Neuron (in vitro differentiated cells): ENCODE measurements at regions not wholly inside any gene's neighbourhood (a gene's known extent, or its start where the extent isn't known, plus 50 kb on each side); places are given as distances from the start of the nearest gene placed in this dataset.

Source experiments
- H2AFZ ChIP-seq: one replicate; pipeline ENCODE4 v1.6.1; 2013; ENCODE audit warnings: low read depth, mild to moderate bottlenecking, inconsistent platforms, low read length, moderate library complexity
- H3K27me3 ChIP-seq: one replicate; pipeline ENCODE4 v1.6.1; 2013; ENCODE audit warnings: low read length; ENCODE audit not compliant: insufficient read depth
- H3K36me3 ChIP-seq: one replicate; pipeline ENCODE4 v1.6.1; 2013; ENCODE audit warnings: low read length; ENCODE audit not compliant: insufficient read depth
- H3K4me1 ChIP-seq: one replicate; pipeline ENCODE4 v1.6.1; 2013; ENCODE audit warnings: low read length; ENCODE audit not compliant: insufficient read depth
- H3K4me3 ChIP-seq: 2 replicates; pipeline ENCODE4 v1.5.1; 2013; ENCODE audit warnings: mild to moderate bottlenecking, low read length, moderate library complexity
- H3K9me3 ChIP-seq: one replicate; pipeline ENCODE4 v1.6.1; 2013; ENCODE audit warnings: low read length

DNA sequence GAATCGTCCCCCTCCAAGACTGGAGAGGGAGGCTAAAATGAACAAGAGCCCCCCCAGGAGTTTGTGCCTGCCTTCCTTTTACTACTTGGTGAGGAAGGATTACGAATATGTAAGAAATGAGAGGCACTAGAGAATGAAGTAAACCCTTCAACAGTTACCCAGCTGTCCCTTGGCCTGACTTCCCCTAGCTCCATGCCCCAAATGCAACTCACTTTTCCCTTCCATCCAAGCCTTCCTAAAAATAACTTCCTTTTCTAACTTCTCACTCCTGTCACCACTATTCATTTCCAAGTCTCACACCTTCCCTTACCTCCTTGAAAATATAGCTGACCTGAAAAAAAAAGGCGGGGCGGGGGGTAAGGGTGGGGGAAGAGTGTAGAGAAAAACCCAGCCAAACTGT, 96.6 kb upstream of the HNRNPU start:
- no peak overlapping the region for H3K4me3 ChIP-seq
- no peaks in the 10 kb centered on the region for H3K27me3 ChIP-seq
- H3K9me3 ChIP-seq = no peaks in the 10 kb centered on the region
- no peaks in the 10 kb centered on the region for H3K4me1 ChIP-seq
- H2AFZ ChIP-seq = no peak overlapping the region
- no peaks in the 10 kb centered on the region for H3K36me3 ChIP-seq

DNA sequence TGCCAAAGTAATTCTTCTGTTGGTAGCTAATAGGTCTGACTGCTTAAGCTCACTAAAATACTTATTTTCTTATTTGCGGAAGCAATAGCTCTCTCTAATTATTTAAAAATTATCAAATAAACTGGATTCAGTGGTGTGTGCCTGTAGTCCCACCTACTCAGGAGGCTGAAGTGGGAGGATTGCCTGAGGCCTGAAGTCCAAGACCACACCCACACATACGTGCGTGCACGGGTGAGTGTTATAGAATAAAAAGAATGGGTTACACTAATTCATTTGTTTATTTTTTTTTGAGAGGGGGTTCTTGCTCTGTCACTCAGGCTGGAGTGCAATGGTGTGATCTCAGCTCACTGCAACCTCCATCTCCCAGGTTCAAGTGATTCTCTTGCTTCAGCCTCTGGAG, 94.2 kb upstream of the HNRNPU start:
- Histone ChIP-seq H3K4me1 (no peaks in the 10 kb centered on the region), H3K27me3 (no peaks in the 10 kb centered on the region), H2AFZ (no peak overlapping the region), H3K9me3 (no peaks in the 10 kb centered on the region), H3K36me3 (no peaks in the 10 kb centered on the region), H3K4me3 (no peak overlapping the region)

DNA sequence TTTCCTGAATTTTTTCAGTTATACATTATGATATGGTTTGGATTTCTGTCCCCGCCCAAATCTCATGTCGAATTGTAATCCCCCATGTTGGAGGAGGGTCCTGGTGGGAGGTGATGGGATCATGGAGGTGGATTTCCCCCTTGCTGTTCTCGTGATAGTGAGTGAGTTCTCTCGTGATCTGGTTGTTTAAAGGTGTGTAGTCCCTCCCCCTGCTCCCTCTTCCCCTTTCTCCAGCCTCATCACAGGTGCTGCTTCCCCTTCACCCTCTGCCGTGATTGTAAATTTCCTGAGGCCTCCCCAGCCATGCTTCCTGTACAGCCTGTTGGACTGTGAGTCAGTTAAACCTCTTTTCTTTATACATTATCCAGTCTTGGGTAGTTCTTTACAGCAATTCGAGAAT, 93.2 kb upstream of the HNRNPU start:
- Histone ChIP-seq H3K4me3 (no peak overlapping the region), H3K9me3 (no peaks in the 10 kb centered on the region), H2AFZ (no peak overlapping the region), H3K36me3 (no peaks in the 10 kb centered on the region), H3K27me3 (no peaks in the 10 kb centered on the region), H3K4me1 (no peaks in the 10 kb centered on the region)

DNA sequence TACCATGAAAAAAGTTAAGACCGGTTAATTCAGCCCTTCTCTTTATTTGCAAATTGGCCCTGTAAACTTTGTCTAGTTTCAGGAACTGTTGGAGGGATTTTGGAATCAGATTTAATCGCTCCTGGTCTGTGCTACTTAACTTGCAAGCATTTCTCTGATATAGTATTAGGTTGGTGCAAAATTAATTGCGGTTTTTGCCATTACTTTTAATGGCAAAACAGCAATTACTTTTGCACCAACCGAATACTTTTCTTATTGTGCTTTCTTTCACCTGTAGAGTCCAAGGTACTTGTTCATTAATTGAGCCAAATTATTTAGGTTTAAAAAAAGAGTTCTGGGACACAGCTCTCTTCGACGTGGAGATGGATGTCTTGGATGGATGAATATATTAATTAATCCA, 92.8 kb upstream of the HNRNPU start:
- Histone ChIP-seq H3K4me1 (no peaks in the 10 kb centered on the region), H2AFZ (no peak overlapping the region), H3K4me3 (no peak overlapping the region), H3K36me3 (no peaks in the 10 kb centered on the region), H3K9me3 (no peaks in the 10 kb centered on the region), H3K27me3 (no peaks in the 10 kb centered on the region)

DNA sequence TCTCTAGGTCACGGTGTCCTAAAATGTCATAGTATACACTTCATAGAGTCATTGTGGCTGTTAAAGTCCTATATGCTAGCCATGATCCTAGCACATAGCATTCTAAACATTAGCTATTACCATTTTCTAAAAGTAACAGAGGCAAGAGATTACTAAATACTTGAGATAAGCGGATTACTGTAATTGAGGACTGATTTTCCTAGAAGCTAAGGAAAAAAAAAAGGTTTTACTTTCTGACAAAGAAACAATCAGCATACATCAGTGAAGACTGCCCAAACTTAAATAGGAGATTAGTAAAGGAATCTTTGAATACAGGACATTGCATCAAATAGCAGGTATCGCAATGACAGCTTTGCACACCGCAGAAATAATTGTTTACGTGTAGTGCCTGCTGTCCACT, 91.3 kb upstream of the HNRNPU start:
- Histone ChIP-seq H2AFZ (no peak overlapping the region), H3K4me3 (no peak overlapping the region), H3K27me3 (no peaks in the 10 kb centered on the region), H3K4me1 (no peaks in the 10 kb centered on the region), H3K9me3 (no peaks in the 10 kb centered on the region), H3K36me3 (no peaks in the 10 kb centered on the region)

DNA sequence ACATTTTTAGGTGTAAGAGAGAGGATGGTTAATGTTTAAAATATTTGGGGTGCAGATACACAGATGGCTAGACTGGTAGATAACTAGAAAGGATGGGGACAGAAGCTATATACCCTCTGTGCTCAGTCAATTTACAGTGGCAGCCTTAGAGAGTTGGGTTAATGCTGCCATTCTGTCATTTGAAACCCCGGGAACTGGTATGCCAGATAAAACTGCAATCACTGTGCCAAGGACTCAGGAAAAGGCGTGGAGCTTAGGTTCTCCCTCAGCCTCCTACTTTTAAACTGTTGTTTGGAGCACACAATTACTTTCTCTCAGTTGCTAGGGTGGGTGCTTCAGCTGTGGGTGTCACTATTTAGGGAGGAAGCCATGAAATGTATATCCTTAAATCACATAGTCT, 90.0 kb upstream of the HNRNPU start:
- no peak overlapping the region for H3K4me3 ChIP-seq
- H3K27me3 ChIP-seq = no peaks in the 10 kb centered on the region
- no peak overlapping the region for H2AFZ ChIP-seq
- H3K4me1 ChIP-seq = no peaks in the 10 kb centered on the region
- H3K36me3 ChIP-seq = no peaks in the 10 kb centered on the region
- no peaks in the 10 kb centered on the region for H3K9me3 ChIP-seq

DNA sequence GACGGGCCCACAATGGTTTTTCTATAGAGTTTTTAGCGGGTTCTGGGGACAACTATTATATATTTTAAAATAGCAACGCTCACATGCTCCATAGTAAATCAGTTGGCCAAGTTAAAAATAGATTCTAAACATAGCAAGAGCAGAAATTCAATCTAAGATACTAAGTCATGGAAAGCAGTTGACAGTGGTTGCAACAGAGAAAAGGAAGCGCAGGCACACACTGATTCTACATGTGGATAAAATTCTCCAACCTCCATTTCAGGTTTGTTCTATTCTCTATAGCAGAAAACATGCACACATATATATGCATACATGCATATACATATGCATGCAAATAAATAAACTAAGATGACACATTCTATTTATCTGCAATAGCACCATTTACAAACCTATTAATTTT, 89.6 kb upstream of the HNRNPU start:
- H2AFZ ChIP-seq = no peak overlapping the region
- no peaks in the 10 kb centered on the region for H3K4me1 ChIP-seq
- no peaks in the 10 kb centered on the region for H3K9me3 ChIP-seq

DNA sequence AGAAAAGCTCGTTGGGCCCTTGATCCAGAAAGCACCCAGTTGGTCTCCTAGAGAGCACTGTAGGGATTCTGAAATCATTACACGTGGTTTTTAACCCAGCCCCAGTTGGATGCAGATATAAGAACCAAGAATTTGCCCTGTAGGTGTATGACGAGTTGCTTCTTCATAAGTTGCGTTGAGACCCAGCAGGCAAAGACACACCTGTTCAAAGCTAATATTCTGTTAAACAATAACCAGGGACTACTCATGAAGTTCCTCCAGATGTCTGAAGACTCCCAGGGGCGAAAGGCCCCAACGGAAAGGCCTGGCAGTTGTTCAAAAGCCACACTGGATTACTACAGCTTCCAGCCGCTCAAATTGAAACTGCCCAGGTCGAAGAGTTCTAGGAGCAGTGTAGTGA, 88.6 kb upstream of the HNRNPU start:
- Histone ChIP-seq H3K4me1 (no peaks in the 10 kb centered on the region), H3K9me3 (no peaks in the 10 kb centered on the region), H3K4me3 (no peak overlapping the region), H3K27me3 (no peaks in the 10 kb centered on the region), H2AFZ (no peak overlapping the region), H3K36me3 (no peaks in the 10 kb centered on the region)

More for the DNA sequence above, 89.6 kb upstream of the HNRNPU start:
- Histone ChIP-seq H3K36me3 (no peaks in the 10 kb centered on the region), H3K4me3 (no peak overlapping the region), H3K27me3 (no peaks in the 10 kb centered on the region)

DNA sequence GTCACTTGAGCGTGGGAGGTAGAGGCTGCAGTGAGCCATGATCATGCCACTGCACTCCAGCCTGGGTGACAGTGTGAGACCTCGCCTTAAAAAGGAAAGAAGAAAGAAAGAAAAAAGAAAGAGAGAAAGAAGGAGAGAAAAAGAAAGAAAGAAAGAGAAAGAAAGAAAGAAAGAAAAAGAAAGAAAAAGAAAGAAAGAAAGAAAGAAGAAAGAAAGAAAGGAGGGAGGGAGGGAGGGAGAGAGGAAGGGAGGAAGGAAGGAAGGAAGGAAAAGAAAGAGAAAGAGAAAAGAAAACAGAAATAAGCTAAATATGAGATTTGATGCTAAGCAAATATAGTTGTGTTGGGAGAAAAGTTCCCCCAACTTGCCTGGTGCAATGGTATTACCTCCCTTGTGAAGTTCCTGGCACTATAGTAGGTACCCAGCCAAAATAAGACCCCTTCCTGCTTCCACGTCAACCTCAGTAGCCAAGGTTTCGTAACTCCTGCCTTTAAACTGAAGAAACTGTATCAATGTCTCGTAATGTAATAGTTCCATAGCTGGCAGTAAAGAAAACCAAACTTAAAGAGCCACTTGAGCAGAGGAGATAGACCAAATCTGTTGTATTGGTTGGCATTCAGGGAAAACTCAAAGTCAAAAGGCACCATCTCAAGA, 88.1 kb upstream of the HNRNPU start:
- H3K27me3 ChIP-seq = no peaks in the 10 kb centered on the region
- no peaks in the 10 kb centered on the region for H3K9me3 ChIP-seq

DNA sequence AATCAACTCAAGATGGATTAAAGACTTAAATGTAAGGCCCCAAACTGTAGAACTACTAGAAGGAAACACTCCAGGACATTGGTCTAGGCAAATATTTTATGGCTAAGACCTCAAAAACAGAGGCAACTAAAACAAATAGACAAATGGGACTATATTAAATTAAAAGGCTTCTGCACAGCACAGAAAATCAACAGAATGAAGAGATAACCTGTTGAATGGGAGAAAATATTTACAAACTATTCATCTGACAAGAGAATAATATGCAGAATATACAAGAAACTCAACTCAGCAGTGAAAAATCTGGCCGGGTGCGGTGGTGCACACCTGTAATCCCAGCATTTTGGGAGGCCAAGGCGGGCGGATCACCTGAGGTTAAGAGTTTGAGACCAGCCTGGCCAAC, 84.1 kb upstream of the HNRNPU start:
- Histone ChIP-seq H3K4me1 (no peaks in the 10 kb centered on the region), H3K27me3 (no peaks in the 10 kb centered on the region), H2AFZ (no peak overlapping the region), H3K4me3 (no peak overlapping the region), H3K36me3 (no peaks in the 10 kb centered on the region), H3K9me3 (no peaks in the 10 kb centered on the region)

More for the DNA sequence above, 88.1 kb upstream of the HNRNPU start:
- Histone ChIP-seq H3K4me1 (no peaks in the 10 kb centered on the region), H3K36me3 (no peaks in the 10 kb centered on the region), H3K4me3 (no peak overlapping the region), H2AFZ (no peak overlapping the region)

DNA sequence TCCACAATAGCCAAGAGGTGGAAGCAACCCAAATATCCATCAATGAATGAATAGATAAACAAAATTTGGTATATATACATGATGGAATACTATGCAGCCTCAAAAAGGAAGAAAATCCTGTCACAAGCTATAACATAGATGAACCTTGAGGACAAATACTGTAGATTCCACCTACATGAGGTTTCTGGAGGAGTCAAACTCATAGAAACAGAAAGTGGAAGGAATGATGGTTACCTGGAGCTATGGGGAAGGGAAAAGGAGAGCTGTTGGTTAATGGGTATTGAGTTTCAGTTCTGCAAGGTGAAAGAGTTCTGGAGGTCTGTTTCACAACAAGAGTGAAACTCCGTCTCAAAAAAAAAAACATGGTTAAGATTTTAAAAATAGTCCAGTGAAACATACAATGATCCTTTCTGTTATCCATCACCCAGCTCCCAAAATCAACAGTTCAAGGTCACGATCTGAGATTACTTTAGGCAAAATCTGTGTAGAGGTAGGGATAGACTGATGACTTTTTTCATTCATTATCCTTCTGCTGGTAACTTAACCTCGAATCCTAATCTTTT, 80.8 kb upstream of the HNRNPU start:
- no peaks in the 10 kb centered on the region for H3K9me3 ChIP-seq
- H3K4me1 ChIP-seq = no peaks in the 10 kb centered on the region
- no peaks in the 10 kb centered on the region for H3K36me3 ChIP-seq
- no peaks in the 10 kb centered on the region for H3K27me3 ChIP-seq
- H2AFZ ChIP-seq = no peak overlapping the region
- H3K4me3 ChIP-seq = no peak overlapping the region

DNA sequence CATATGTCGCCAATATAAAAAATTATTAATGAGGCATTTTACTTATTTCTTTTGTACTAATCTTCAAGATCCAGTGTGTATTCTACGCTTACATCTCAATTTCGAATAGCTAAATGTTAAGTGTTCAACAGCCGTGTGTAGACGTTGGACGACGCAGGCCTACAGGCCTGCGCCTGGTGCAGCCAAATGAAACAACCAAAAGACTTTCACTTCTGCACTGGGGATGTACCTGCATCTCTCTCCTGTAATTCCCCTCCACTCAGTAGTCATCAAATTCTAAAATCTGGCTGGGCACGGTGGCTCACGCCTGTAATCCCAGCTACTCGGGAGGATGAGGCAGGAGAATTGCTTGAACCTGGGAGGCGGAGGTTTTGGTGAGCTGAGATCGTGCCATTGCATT, 76.8 kb upstream of the HNRNPU start:
- Histone ChIP-seq H3K4me3 (no peak overlapping the region), H3K36me3 (no peaks in the 10 kb centered on the region), H3K4me1 (no peaks in the 10 kb centered on the region), H3K9me3 (no peaks in the 10 kb centered on the region), H3K27me3 (no peaks in the 10 kb centered on the region), H2AFZ (no peak overlapping the region)

DNA sequence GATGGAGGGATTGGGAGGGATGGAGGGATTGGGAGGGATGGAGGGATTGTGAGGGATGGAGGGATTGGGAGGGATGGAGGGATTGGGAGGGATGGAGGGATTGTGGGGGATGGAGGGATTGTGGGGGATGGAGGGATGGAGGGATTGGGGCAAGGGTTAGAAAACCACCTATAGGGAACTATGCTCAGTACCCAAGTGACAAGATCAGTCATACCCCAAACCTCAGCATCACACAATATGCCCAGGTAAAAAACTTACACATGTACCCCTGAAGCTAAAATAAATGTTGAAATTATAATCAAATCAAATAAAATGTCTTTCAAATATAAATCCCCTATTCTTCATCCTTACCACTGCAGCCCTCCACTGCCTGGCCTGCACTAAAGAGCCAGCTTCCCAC, 72.8 kb upstream of the HNRNPU start:
- Histone ChIP-seq H3K4me3 (no peak overlapping the region), H3K36me3 (no peaks in the 10 kb centered on the region), H3K4me1 (no peaks in the 10 kb centered on the region), H3K9me3 (no peaks in the 10 kb centered on the region), H3K27me3 (peaks cover 3% of the 10 kb centered on the region), H2AFZ (no peak overlapping the region)
